ENCODE measurements at regions not wholly inside any gene's neighbourhood (a gene's known extent, or its start where the extent isn't known, plus 50 kb on each side); places are given as distances from the start of the nearest gene placed in this dataset.

DNA sequence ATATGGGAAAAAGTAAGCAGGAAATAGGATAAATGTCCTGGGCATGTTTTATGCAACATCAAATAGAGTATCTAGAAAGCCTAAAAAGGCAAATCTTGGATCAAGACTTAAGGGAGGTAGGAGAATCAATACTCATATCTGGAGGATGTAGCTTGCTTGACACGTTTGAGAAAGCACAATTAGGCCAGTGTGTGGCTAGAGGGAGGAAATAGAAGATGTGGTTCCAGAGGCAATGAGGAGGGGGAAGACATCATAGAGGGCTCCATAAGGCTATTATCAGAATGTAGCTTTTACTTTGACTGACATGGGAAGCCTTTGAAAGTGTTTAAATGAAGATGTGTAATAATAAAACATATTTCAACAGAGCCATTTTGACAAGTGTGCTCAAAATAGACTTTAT lies 200.7 kb upstream of the CDH12 start:
- no peak for DNase-seq

DNA sequence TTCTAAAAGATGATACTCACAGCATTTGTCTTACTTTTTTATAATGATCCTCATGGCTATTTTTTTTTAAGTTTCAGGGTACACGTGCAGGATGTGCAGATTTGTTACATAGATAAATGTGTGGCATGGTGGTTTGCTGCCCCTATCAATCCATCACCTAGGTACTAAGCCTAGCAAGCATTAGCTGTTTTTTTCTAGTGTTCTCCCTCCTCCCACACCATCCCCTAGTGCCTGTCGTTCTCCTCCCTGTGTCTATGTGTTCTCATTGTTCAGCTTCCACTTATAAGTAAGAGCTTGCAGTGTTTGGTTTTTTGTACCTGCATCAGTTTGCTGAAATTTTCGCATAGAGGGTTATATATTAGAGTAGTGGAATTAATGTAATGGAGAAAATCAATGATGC lies 189.1 kb upstream of the CDH12 start:
- no peak for DNase-seq

DNA sequence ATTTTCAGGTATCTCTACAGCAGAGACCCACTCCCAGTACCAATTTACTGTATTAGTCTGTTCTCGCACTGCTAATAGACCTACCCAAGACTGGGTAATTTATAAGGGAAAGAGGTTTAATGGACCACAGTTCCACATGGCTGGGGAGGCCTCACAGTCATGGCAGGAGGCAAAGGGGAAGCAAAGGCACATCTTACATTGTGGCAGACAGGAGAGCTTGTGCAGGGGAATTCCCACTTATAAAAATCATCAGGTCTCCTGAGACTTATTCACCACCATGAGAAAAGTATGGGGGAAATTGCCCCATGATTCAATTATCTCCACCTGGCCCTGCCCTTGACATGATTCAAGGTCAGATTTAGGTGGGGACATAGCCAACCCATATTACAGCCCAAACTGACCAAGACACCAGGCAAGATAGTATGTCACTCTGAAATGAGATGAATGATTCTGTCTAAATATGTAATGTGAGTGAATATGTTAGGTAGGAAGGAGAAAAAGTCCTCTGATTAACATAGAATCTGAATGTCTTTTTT lies 182.5 kb upstream of the CDH12 start:
- no peak for DNase-seq

DNA sequence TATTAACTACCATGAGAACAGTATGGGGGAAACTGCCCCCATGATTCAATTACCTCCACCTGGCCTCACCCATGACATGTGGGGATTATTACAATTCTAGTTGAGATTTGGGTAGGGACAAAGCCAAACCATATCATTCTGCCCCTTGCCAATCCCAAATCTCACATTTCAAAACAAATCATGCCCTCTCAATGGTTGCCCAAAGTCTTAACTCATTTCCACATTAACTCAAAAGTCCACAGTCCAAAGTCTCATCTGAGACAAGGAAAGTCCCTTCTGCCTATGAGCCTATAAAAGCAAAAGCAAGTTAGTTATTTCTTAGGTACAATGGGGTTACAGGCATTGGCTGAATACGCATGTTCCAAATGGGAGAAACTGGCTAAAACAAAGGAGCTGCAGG lies 180.7 kb upstream of the CDH12 start:
- no peak for DNase-seq

DNA sequence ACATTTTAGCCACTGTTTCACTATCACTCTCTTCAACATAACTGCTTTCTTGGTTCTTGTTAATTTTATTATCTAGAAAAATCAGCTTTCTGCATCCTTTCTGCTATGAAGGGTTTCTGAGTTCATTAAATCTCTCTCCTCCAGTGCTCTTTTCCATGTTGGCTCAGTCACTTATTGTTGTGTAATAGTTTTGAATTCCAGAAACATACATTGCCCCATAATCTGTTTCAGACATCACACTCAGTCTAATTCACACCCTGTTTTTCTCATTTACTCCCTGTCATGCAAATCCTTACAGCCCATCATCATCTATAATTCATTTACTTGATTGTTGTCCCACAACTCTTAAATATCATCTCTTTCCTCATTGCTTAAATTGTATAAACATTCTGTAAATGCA lies 176.1 kb upstream of the CDH12 start:
- DNase-seq: no peak

DNA sequence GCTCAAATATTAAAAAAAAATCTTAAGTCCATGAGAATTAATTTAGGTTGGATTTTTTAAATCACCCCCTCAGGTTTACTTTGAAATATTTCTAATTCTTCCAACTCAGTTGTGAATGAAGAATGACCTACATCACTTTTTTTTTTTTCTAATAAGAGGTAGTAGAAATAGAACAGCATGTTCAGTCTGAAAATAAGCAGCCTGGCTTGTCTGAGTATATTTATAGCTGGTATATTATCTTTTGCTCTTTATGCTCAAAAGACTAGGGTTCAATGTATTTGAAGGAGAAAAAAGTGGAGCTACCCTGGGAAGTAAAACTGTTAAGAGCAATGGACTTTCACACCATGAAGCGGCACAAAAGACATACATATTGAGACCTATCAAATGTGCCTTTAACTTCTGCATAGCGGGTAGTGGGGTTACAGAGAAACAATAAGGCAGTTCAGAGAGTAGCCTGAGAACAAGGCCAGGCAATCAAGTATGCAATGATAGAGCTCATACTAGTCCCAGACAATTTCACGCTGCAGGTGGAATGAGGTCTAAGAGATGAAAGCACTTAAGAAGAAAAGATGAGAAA lies 175.4 kb upstream of the CDH12 start:
- DNase-seq: no peak

DNA sequence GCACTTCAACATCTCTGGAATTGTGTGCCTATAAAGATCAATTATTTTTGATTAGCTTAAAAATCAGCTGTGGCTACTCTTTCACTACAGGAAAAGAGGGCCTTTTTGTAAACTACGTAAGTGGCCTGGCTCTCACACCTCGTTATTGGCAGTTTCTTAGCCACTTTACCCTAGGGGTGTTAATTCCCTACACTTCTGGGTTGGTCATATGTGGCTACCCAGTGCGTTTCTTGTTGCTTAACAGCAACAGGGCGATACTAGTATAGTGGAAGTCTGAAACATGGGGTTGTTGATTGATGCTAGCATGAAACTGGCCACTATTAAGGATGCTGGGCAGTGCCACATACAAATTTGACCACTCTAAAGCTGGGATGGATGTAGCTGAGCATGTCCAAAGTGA lies 174.7 kb upstream of the CDH12 start:
- DNase-seq: no peak

DNA sequence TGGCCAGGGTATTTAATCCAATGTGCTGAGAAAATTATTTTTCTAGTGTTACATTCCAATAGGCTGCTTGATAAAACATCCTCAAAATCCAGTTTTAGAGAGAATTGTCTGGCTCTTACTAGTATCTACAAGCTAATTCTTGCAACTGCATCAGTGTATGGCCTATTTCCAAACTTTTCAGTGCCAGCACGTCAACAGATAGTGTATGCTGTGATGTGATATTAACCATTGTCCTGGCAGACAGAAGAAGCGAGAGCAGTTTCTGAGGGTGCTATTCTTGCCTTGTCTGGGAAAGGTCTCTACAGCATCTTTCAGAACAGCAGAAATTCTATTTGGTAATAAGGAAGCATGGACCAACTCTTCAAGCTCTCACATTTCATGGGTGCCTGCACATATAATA lies 174.2 kb upstream of the CDH12 start:
- DNase-seq: no peak

DNA sequence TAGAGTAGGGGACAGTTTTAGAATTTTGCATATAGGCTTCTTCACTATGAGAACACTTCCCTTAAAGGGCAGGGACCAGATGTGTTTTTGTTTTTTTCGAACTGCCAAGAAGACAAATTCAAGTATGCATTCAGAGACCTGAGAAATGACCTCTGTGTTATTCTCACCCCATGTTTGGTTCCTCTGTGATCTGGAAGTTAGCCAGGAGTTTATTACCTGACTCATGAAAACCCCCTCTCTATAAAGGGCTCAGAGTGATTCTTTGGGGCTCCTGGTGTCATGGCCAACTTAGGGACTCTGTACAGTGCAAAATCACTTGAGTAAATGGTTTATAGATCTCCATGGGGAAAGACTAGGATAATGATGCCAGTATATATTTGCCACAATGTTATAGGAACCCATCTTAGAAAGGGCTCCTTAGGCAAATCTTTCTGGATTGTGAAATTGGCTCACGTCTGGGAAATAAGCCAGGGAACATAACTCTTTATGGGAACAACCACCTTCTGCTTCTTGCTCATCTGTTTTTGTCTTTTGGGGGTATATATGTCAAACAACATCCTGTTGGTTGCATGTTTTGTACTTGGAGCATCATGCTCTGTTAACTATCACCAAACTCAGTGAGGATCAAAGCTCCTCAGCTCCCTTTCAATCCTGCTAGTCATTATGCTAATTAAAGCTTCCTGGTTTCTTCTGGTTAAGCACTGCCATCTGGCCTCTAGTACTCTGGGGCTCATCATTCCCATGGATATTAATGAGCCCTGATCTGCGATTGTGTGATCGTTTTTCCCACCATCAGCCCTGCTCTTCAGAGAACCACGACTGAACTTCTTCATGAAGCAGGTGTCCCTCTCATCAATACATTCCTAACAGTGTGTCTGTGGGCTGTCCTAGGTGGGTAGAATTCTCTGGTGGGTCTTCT lies 173.4 kb upstream of the CDH12 start:
- DNase-seq: no peak

DNA sequence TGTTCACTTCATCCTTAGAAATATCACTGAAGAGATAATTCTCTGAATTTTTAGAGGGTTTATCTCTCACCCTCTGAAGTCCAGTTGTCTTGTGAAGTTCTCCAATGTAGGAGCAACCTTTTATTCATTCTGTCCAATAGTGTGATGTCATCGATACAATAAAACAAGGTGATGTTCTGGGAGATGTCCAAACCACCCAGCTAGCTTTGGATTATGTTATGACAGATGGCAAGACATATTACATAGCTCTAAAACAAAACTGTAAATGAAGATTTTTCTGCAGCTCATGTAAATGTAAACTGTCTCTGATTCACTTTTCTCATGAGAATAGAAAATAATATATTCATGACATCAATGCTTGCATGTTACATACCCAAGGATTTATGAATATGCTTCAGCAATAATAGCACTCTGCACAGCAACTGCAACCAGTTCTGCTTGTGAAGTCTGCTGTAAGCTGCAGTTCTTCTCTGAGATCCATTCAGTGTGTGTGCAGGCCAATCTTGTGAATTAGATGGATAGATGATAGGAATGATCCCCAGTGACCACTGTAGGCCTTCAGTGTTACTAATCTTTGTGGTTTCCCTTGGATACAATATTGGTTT lies 172.6 kb upstream of the CDH12 start:
- DNase-seq: no peak

DNA sequence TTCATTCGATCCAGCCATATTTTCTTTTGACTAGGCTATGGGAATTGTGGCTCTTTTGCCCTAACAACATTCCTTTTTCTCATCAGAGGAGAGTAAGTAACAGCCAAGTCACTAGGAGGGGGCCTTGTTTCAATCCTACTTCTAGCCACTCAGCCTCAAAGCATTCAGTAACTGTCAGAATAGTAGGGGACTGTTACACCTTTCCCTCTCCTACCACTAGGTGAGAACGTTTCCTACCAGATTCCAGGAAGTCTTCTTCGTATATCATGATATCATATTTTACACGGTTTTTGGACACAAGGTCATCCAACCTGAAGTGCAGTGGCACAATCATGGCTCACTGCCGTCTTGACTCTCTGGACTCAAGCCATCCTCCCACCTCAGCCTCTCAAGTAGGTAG lies 171.3 kb upstream of the CDH12 start:
- DNase-seq: no peak

DNA sequence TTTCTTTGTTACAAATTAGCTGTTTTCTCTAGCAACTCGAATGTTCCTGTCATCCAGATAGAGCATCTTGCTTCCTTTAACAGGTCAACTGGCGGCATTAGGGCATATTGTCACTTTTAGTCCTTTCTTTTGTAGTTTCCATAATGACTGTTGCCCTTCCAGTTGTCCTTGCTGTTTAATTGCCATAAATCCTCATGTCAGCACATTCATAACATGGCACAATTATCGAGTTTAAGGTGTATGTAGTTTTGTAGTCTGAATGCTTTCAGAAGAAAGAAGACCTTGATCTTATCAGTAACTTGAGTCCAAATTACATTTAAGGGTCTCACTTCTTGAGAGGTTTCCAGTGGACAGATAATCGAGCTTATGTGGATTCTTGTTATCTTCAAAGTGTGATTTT lies 161.7 kb upstream of the CDH12 start:
- DNase-seq: no peak

DNA sequence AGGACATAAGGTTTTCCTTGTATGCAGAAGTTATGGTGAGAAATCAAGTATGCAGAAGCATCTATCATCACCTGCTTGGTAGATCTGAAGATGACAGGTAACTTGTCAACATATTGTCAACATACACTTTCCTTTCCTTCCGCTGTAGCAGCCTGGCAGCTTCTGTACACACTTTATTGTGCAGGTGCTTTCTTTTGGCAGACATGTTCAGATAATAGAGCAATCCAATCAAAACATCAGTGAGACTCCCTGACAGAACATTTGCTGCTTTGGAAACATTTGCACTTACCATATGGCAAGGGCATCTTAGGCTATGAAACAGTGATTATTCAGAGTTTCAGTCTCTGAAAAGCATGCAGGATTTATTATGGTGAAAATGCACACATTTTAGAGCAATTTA lies 161.1 kb upstream of the CDH12 start:
- DNase-seq: no peak

DNA sequence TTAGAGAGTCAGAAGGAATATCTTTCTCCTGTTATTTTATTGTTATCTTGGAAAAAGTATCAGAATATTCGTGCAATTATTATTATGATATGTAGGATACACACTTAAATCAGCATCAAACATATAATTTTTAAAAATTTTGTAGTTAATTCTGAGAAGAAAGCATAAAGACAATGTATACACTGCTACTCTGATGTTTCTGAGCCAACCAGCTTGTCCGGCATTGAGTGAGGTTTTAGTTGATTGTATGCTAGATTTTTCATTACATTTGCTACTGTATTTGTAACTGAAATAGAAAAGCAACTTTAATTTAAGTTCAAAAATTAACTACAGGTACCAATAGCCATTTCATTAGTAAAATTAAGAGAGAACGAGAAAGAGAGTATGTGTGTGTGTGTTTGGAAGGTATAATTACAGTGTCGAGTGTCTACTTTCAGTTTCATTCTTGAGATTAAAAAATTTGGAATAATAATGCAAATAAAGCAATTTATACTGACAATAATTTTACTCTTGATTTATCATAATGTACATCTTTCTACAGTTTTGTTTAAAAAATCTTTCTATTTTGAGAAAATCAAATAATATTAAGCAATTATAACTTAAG lies 160.4 kb upstream of the CDH12 start:
- DNase-seq: no peak

DNA sequence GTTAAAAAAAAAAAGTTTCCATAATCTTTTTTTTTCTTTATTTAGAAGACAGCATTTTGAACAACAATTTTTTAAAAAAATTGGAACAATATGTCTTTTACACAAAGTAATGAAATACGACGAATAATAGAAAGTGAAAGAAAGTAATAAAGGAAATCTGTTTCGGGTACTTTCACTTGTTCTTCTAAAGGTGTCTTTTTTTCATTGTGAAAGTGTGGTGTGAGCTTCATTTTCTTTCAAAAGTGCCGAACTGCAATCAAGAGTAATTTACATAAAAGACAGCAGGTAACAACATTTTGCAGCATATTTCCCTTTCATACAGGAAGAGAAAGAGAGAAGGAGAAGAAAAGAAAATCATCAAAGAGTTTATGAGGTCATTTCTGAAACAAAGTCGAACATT lies 159.7 kb upstream of the CDH12 start:
- no peak for DNase-seq

DNA sequence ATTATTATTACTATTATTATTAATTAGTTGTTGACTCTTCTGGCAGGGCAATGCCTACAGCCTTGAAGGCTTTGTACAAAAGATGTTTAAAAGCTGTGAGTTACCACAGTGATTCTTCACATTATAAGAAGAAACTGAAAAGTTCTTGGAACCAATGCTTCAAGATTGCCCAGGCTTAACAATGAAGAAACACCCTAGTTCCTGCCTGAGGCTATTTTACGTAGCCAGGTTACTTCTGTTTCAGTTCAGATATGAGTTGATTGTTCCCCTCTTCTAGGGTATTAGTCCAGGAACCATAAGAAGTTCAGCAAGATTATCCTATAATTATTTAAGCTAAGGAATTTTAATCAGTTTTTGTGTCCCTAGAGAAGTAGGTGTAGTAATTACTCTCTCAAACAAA lies 154.6 kb upstream of the CDH12 start:
- DNase-seq: no peak

DNA sequence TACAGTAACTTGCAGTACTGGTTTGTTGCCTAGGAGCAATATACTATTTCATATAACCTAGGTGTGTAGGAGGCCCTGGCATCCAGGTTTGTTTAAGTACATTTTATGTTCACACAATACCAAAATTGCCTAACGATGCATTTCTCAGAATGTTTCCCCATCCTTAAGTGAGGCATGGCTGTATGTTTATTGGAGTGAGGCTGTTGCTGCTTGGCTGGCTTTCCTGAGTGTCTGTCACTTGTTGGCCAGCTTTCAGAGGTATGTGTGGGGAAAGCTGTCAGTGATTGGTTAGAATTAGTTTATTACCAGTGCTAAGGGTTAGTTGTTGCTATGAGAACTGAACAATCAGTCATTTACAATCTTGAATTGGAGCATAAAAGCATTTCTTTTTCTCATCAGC lies 154.1 kb upstream of the CDH12 start:
- no peak for DNase-seq

DNA sequence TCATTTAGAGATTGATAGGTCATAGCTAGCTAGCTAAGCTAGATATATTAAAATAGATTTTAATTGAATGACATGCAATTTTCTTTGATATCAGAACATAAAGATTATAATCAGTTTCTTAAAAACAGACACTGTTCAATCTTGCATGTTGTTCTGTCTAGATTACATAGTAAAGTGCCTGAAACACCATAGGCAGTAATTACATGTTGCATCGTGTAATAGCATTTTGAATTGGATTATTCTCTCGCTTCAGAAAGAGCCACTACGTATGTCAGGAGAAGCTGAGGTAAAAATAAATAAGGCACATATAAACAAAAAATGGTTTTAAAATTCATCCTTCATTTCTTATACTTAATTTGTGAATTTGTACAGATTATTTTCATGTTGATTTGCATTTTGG lies 148.0 kb upstream of the CDH12 start:
- no peak for DNase-seq

DNA sequence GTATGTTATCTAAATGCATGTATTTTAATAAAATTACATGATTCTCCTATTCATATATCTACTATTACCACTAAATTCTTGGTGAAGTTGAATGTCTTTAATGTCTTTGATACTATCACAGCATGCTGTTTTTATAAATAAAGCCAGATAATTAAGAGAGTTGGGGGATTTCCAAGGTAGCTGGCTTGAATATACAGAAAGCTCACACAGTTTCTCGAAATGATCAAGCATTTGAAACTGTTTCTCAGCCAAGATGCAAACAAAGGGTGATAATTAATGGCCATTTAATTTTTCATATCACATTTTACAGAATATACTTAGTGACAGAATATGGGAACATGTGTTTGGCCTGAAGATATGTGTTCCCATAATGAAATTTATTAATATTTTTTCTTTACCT lies 145.6 kb upstream of the CDH12 start:
- DNase-seq: no peak

DNA sequence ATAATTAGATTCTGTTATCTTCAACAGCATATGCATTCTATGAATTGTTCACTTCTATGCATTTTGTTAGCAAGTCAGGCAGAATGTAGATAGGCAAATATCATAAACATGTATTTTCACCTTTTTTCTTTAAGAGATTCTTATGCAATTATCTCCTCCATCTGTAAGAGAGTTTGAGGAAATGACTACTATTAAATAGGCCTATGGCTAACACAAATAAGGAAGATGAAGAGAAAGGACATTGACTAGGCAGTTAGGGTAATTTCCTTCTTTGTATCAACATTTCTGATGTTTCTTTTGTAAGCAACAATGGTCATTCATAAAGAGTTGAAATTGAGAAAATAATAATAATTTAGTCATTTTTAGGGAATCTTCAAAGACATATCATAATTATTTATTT lies 145.2 kb upstream of the CDH12 start:
- no peak for DNase-seq

DNA sequence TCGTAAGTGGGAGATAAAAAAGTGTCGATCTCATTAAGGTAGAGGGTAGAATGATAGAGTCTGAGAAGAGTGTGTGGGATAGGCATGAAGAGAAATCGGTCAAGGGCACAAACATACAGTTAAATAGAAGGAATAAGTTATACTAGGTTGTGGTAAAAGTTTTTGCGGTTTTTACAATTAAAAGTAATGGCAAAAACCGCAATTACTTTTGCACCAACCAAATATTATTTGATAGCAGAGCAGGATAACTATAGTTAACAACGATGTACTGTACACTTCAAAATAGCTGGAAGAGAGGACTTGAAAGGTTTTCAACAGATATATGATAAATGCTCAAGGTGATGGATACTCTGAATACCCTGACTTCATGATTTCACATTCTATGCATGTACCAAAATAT lies 135.8 kb upstream of the CDH12 start:
- DNase-seq: no peak

DNA sequence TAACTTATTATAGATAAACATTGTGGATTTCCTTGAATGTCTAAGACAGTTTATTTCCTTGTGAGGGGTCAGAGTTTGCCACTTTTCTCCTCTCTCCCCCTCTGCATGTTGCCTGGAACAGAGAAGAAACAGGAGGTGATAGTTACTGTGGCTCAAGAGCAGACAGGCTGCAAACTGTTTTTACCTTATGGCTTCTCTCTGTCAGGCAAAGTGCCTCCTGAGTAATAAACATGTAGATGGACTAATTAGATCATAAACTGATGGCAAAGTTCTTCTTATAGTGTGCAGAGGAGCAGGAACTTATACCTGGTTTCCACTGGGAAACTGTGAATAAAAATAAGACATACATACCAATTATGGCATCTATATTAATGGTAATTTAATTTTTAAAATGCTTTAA lies 133.1 kb upstream of the CDH12 start:
- no peak for DNase-seq

DNA sequence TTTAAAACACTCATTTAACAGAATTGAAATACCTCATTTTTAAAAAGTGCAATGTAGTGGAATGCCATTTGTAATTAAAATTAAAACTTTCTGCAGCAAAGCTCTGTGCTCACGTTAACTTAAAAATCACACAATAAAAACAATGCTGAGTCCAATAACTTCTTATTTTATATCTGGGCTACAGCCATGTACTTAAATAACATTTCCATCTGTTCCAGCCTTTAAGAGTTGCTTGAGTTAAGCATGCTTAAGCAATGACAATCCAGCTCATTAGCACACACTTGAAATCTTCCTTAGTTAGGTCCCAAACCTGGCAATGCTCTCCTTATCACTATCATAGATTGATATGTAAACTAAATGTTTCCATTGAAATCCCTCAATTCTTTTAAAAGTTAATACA lies 132.3 kb upstream of the CDH12 start:
- DNase-seq: no peak

Data from NCI-H526 treated with DMSO at 0.1 percent for 48 hours (cell line).